OCI-LY3 (cell line): ENCODE measurements at regions not wholly inside any gene's neighbourhood (a gene's known extent, or its start where the extent isn't known, plus 50 kb on each side); places are given as distances from the start of the nearest gene placed in this dataset.

Source experiments
- H2AFZ ChIP-seq: fragments of 200-600, 300-600 bp; shearing (Covaris generic); 2 replicates; pipeline ENCODE4 v1.6.0; 2014; ENCODE audit warnings: antibody characterized with exemption, low read depth, low read length
- H3K27ac ChIP-seq: fragments of 200-600, 300-600 bp; sonication (generic); 2 replicates; pipeline ENCODE4 v1.5.1; 2014; ENCODE audit warnings: mild to moderate bottlenecking, low read length, moderate library complexity, mixed read lengths
- H3K27me3 ChIP-seq: fragments of 200-600, 300-600 bp; sonication (generic); 2 replicates; pipeline ENCODE4 v1.6.1; 2014; ENCODE audit warnings: low read depth, low read length, mixed read lengths
- H3K36me3 ChIP-seq: fragments of 200-600, 300-600 bp; sonication (generic); replicated peaks from 2 replicates; pipeline ENCODE3; 2014; ENCODE audit warnings: low read depth, low read length, mixed read lengths
- H3K4me1 ChIP-seq: fragments of 300-600, 200-600 bp; sonication (generic); 2 replicates; pipeline ENCODE4 v1.6.1; 2014; ENCODE audit warnings: low read length, mixed read lengths
- H3K4me2 ChIP-seq: fragments of 200-600, 300-600 bp; sonication (generic); 2 replicates; pipeline ENCODE4 v1.6.1; 2014; ENCODE audit warnings: low read length, mixed read lengths
- H3K4me3 ChIP-seq: fragments of 300-600, 200-600 bp; sonication (generic); 2 replicates; pipeline ENCODE4 v1.5.1; 2014; ENCODE audit warnings: antibody characterized with exemption, mild to moderate bottlenecking, low read length, moderate library complexity
- H3K79me2 ChIP-seq: fragments of 300-600, 200-600 bp; shearing (Covaris generic); 2 replicates; pipeline ENCODE4 v1.6.1; 2014; ENCODE audit warnings: mild to moderate bottlenecking, low read length, mixed read lengths
- H3K9ac ChIP-seq: fragments of 300-600, 200-600 bp; shearing (Covaris generic); 2 replicates; pipeline ENCODE4 v1.6.0; 2014; ENCODE audit warnings: mild to moderate bottlenecking, low read length, moderate library complexity
- H3K9me3 ChIP-seq: fragments of 200-600, 300-600 bp; shearing (Covaris generic); 2 replicates; pipeline ENCODE4 v1.6.1; 2014; ENCODE audit warnings: low read length, mixed read lengths; ENCODE audit not compliant: insufficient read depth
- H4K20me1 ChIP-seq: fragments of 200-600, 300-600 bp; sonication (generic); 2 replicates; pipeline ENCODE4 v1.6.1; 2016; ENCODE audit warnings: low read length, mixed read lengths; ENCODE audit not compliant: insufficient read depth
- EZH2phosphoT487 ChIP-seq: fragments of 200-600 bp; shearing (Covaris generic); IDR thresholded peaks from 2 replicates; pipeline ENCODE4 v1.6.1; 2018; ENCODE audit warnings: antibody characterized with exemption, mixed run types, low read depth
- TF ChIP-seq, protein P1 (sequence below): fragments of 200-600, 300-600 bp; sonication (generic); IDR thresholded peaks from 2 replicates; pipeline ENCODE4 v1.5.1; 2014; ENCODE audit warnings: antibody characterized with exemption, low read length, low read depth

DNA sequence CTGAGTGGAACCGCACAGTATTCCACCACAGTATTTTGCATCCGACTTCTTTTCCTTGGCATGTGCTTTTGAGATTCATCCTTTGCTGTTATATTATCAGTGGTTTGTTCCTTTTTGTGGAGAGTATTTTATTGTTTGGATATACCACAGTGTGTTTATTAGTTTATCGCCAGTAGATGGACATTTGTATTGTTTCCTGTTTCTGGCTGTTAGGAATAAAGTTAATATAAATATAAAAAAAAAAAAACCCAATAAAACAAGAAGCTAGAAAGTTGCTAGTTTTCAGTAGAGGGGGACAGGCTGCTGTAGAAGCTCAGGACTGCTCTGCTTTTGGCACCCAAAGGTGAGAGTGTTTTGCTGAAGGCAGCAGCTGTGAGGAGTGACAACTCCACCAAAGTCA lies 62.0 kb upstream of the EEA1 start:
- peaks cover 3% of the 10 kb centered on the region; the same call in 1 of the 2 replicates for H3K27me3 ChIP-seq
- H3K27ac ChIP-seq, result no peak overlapping the region
- no peak overlapping the region for H2AFZ ChIP-seq
- no peaks in the 10 kb centered on the region for H3K36me3 ChIP-seq
- no peaks in the 10 kb centered on the region for H4K20me1 ChIP-seq
- peaks cover 5% of the 10 kb centered on the region; the same call in 1 of the 2 replicates for H3K9me3 ChIP-seq
- H3K9ac ChIP-seq, result no peak overlapping the region
- TF ChIP-seq EZH2phosphoT487, result no peak
- H3K79me2 ChIP-seq, result no peaks in the 10 kb centered on the region
- no peak overlapping the region for H3K4me2 ChIP-seq
- H3K4me1 ChIP-seq, result peaks cover 55% of the 10 kb centered on the region
- no peak overlapping the region for H3K4me3 ChIP-seq

DNA sequence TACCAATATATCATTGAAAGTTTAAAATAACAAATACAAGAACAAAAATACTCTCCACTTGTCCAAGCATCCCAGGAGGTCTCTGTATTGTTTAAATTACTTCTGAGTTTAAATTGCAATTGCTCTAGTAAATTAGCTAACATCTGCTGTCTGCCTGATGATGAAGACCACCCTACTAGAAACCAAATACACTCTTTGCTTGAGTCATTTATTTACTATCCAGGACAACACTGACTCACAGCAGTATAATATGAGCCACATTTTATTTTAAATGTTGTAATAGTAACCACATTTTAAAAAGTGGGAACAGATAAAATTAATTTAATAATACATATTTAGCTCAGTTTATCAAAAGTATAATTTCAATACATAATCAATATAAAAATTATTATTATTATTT lies 62.9 kb upstream of the EEA1 start:
- H3K4me2 ChIP-seq, result no peak overlapping the region
- H3K4me1 ChIP-seq, result peaks cover 53% of the 10 kb centered on the region
- no peaks in the 10 kb centered on the region for H4K20me1 ChIP-seq
- H3K4me3 ChIP-seq, result no peak overlapping the region
- no peak overlapping the region for H2AFZ ChIP-seq
- TF ChIP-seq, protein P1, sequence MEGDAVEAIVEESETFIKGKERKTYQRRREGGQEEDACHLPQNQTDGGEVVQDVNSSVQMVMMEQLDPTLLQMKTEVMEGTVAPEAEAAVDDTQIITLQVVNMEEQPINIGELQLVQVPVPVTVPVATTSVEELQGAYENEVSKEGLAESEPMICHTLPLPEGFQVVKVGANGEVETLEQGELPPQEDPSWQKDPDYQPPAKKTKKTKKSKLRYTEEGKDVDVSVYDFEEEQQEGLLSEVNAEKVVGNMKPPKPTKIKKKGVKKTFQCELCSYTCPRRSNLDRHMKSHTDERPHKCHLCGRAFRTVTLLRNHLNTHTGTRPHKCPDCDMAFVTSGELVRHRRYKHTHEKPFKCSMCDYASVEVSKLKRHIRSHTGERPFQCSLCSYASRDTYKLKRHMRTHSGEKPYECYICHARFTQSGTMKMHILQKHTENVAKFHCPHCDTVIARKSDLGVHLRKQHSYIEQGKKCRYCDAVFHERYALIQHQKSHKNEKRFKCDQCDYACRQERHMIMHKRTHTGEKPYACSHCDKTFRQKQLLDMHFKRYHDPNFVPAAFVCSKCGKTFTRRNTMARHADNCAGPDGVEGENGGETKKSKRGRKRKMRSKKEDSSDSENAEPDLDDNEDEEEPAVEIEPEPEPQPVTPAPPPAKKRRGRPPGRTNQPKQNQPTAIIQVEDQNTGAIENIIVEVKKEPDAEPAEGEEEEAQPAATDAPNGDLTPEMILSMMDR, result no peak
- no peak for TF ChIP-seq EZH2phosphoT487
- H3K27me3 ChIP-seq, result peaks cover 3% of the 10 kb centered on the region; the same call in 1 of the 2 replicates
- no peak overlapping the region for H3K9ac ChIP-seq
- peaks cover 5% of the 10 kb centered on the region; the same call in 1 of the 2 replicates for H3K9me3 ChIP-seq
- H3K27ac ChIP-seq, result no peak overlapping the region
- H3K79me2 ChIP-seq, result no peaks in the 10 kb centered on the region
- H3K36me3 ChIP-seq, result no peaks in the 10 kb centered on the region

DNA sequence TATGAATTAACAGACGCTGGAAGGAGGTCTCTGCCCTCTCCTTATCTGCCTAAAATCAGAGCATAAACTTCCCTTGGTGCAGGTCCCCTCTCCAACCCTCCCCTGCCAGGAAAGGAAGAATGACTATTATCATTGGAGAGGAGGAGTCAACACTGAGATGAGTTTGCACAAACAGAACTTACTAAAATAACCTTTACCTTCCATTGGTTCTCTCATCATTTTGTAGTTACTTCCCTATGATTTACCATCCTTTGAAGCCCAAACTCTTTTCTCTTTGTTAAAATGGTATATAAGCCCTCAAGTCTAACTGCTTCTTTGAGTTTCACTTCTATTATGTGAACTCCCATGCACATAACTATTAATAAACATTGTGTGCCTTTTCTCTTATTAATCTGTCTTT lies 64.2 kb upstream of the EEA1 start:
- Histone ChIP-seq H3K4me2 (no peak overlapping the region), H3K9ac (no peak overlapping the region), H3K4me1 (peaks cover 44% of the 10 kb centered on the region), H3K4me3 (no peak overlapping the region), H3K79me2 (no peaks in the 10 kb centered on the region), H3K36me3 (no peaks in the 10 kb centered on the region), H3K27ac (no peak overlapping the region), H3K9me3 (peaks cover 5% of the 10 kb centered on the region; the same call in 1 of the 2 replicates), H4K20me1 (no peaks in the 10 kb centered on the region), H2AFZ (no peak overlapping the region), H3K27me3 (peaks cover 3% of the 10 kb centered on the region; the same call in 1 of the 2 replicates)
- TF ChIP-seq, protein P1, result no peak
- no peak for TF ChIP-seq EZH2phosphoT487

DNA sequence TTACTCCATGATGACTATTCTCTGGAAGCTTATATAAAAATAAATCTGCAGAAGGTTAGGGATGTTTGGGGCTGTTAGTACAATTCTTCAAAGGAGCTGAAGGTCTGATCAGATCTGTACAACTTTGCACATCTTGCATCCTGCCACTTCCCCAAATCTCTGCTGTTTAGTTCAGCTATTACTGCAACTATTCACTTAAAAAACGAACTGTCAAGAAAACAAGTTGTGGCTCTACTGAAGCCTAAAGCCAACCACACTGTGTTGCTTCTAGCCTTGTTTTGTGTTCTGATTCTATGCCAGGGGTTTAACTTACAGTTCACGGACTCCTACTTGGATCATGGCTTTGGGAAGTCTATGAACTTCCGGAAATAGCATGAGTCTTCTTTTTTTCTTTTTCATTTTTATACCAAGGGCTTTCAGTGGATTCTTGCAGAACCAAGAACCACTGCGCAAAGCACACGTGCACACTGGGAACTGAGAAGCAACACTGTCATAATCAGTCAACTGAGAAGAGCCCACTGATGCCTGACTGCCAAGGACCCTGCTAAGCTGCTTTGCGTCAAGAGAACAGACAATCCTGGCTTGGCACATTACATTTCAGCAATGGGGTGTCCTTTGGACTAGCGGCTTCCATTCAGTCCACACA lies 66.3 kb upstream of the EEA1 start:
- Histone ChIP-seq H3K36me3 (no peaks in the 10 kb centered on the region), H3K9me3 (peaks cover 5% of the 10 kb centered on the region; the same call in 1 of the 2 replicates), H3K9ac (0 out of 2 replicates have a peak overlapping the region, but pooled peaks have one; percentile 10), H3K27me3 (0 out of 2 replicates have a peak, but pooled peaks cover under 1% of the 10 kb centered on the region), H3K79me2 (no peaks in the 10 kb centered on the region), H3K4me2 (peak overlapping the region; percentile 84), H2AFZ (peak overlapping the region; percentile 25; the same call in 1 of the 2 replicates), H3K27ac (peak overlapping the region; percentile 28; the same call in 1 of the 2 replicates), H3K4me1 (peaks cover 23% of the 10 kb centered on the region), H4K20me1 (no peaks in the 10 kb centered on the region), H3K4me3 (peak overlapping the region; percentile 55)
- TF ChIP-seq, protein P1, result no peak
- TF ChIP-seq EZH2phosphoT487, result no peak
